ENCODE measurements at regions not wholly inside any gene's neighbourhood (a gene's known extent, or its start where the extent isn't known, plus 50 kb on each side); places are given as distances from the start of the nearest gene placed in this dataset.

- no peak overlapping the region for H3K4me3 ChIP-seq (ENCODE audit: low read depth, low read length)
- no peaks in the 10 kb centered on the region for H3K4me1 ChIP-seq
- TF ChIP-seq CTCF (IDR thresholded peaks at IDR 0.05; ENCODE audit: low read depth, low read length) = no peak
- DNase-seq = no peak
- no peaks in the 10 kb centered on the region for H3K36me3 ChIP-seq
- no peaks in the 10 kb centered on the region for H3K9me3 ChIP-seq
- no peaks in the 10 kb centered on the region for H3K27me3 ChIP-seq
Observed at GRCh38 chrX:138929926-138930582, 218.5 kb upstream of the FGF13 start.

- Histone ChIP-seq H3K4me3 (ENCODE audit: low read depth, low read length) (no peak overlapping the region), H3K27me3 (no peaks in the 10 kb centered on the region), H3K4me1 (no peaks in the 10 kb centered on the region), H3K36me3 (no peaks in the 10 kb centered on the region), H3K9me3 (no peaks in the 10 kb centered on the region)
- TF ChIP-seq CTCF (IDR thresholded peaks at IDR 0.05; ENCODE audit: low read depth, low read length) = no peak
- no peak for DNase-seq
Observed at GRCh38 chrX:138928737-138929459, 217.4 kb upstream of the FGF13 start.

GRCh38 chrX:138925330-138925729 lies 213.8 kb upstream of the FGF13 start:
- no peaks in the 10 kb centered on the region for H3K4me1 ChIP-seq
- no peak for DNase-seq
- no peaks in the 10 kb centered on the region for H3K27me3 ChIP-seq
- no peaks in the 10 kb centered on the region for H3K36me3 ChIP-seq
- H3K4me3 ChIP-seq (ENCODE audit: low read depth, low read length) = no peak overlapping the region
- no peak for TF ChIP-seq CTCF (IDR thresholded peaks at IDR 0.05; ENCODE audit: low read depth, low read length)
- H3K9me3 ChIP-seq = no peaks in the 10 kb centered on the region

GRCh38 chrX:138923805-138924204 lies 212.3 kb upstream of the FGF13 start:
- H3K4me3 ChIP-seq (ENCODE audit: low read depth, low read length) = no peak overlapping the region
- TF ChIP-seq CTCF (IDR thresholded peaks at IDR 0.05; ENCODE audit: low read depth, low read length) = no peak
- no peaks in the 10 kb centered on the region for H3K27me3 ChIP-seq
- no peaks in the 10 kb centered on the region for H3K9me3 ChIP-seq
- DNase-seq = no peak
- no peaks in the 10 kb centered on the region for H3K4me1 ChIP-seq
- no peaks in the 10 kb centered on the region for H3K36me3 ChIP-seq

- no peak for TF ChIP-seq CTCF (IDR thresholded peaks at IDR 0.05; ENCODE audit: low read depth, low read length)
- DNase-seq = no peak
- H3K36me3 ChIP-seq = no peaks in the 10 kb centered on the region
- H3K27me3 ChIP-seq = no peaks in the 10 kb centered on the region
- H3K9me3 ChIP-seq = no peaks in the 10 kb centered on the region
- no peaks in the 10 kb centered on the region for H3K4me1 ChIP-seq
- no peak overlapping the region for H3K4me3 ChIP-seq (ENCODE audit: low read depth, low read length)
Observed at GRCh38 chrX:138921031-138921430, 209.5 kb upstream of the FGF13 start.

GRCh38 chrX:138917781-138918180 lies 206.3 kb upstream of the FGF13 start:
- H3K4me1 ChIP-seq = no peaks in the 10 kb centered on the region
- no peaks in the 10 kb centered on the region for H3K27me3 ChIP-seq
- no peaks in the 10 kb centered on the region for H3K36me3 ChIP-seq
- no peak overlapping the region for H3K4me3 ChIP-seq (ENCODE audit: low read depth, low read length)
- no peak for DNase-seq
- TF ChIP-seq CTCF (IDR thresholded peaks at IDR 0.05; ENCODE audit: low read depth, low read length) = no peak
- H3K9me3 ChIP-seq = no peaks in the 10 kb centered on the region

Data from BE2C (cell line).